PC-9 (cell line): ENCODE measurements at regions not wholly inside any gene's neighbourhood (a gene's known extent, or its start where the extent isn't known, plus 50 kb on each side); places are given as distances from the start of the nearest gene placed in this dataset.

Experiments used
- BruUV-seq: library from RNA; stranded (reverse); fragments of 400-500 nt; replicated peaks from 2 replicates; lab custom pipeline; 2021; lab: Mats Ljungman, UMichigan
- CTCF ChIA-PET: fragments of 300-600 bp; sonication (Branson Sonifier 250); formaldehyde crosslinking; loops from one replicate; lab custom pipeline; 2022; ENCODE audit warnings: antibody characterized with exemption; lab: Charles Lee
- POLR2A ChIA-PET: fragments of 300-600 bp; sonication (Branson Sonifier 250); formaldehyde crosslinking; loops from one replicate; lab custom pipeline; 2022; ENCODE audit warnings: antibody characterized with exemption; ENCODE audit not compliant: unreplicated experiment; lab: Charles Lee
- DNase-seq, 2 experiments: peaks; one replicate each; pipeline versions ENCODE4 v3.0.0 to v3.0.0-alpha.2; 2015 to 2022; ENCODE audit warnings: mixed read lengths in 1 of 2
- H2AFZ ChIP-seq: fragments of 200-600 bp; sonication (generic); 2 replicates; pipeline ENCODE4 v1.8.1; 2017; ENCODE audit warnings: antibody characterized with exemption
- H3F3A ChIP-seq: fragments of 200-600 bp; sonication (generic); 2 replicates; pipeline ENCODE4 v1.8.1; 2017; ENCODE audit warnings: antibody characterized with exemption, mild to moderate bottlenecking, low read depth; ENCODE audit not compliant: insufficient read depth
- H3K27ac ChIP-seq: fragments of 200-600 bp; sonication (generic); 2 replicates; pipeline ENCODE4 v1.6.1; 2016; ENCODE audit warnings: mixed run types
- H3K27me3 ChIP-seq: fragments of 200-600 bp; sonication (generic); 2 replicates; pipeline ENCODE4 v1.6.1; 2016; ENCODE audit warnings: low read depth, mixed run types; ENCODE audit not compliant: insufficient read depth
- H3K36me3 ChIP-seq: fragments of 200-600 bp; sonication (generic); 2 replicates; pipeline ENCODE4 v1.6.1; 2016; ENCODE audit warnings: low read depth, mixed run types
- H3K4me1 ChIP-seq: fragments of 200-600 bp; sonication (generic); replicated peaks from 2 replicates; pipeline ENCODE4 v1.6.1; 2016; ENCODE audit warnings: mixed run types; ENCODE audit not compliant: insufficient read depth
- H3K4me2 ChIP-seq: fragments of 200-600 bp; sonication (generic); 2 replicates; pipeline ENCODE4 v1.6.1; 2017; ENCODE audit warnings: mixed run types
- H3K4me3 ChIP-seq: fragments of 200-600 bp; sonication (generic); 2 replicates; pipeline ENCODE4 v1.6.1; 2016; ENCODE audit warnings: mixed run types
- H3K79me2 ChIP-seq: fragments of 200-600 bp; sonication (generic); 2 replicates; pipeline ENCODE4 v1.6.1; 2017; ENCODE audit warnings: low read depth, mixed run types
- H3K9me2 ChIP-seq: fragments of 200-600 bp; sonication (generic); 2 replicates; pipeline ENCODE4 v1.8.1; 2017; ENCODE audit warnings: mild to moderate bottlenecking; ENCODE audit not compliant: insufficient read depth
- H3K9me3 ChIP-seq: fragments of 200-600 bp; sonication (generic); 2 replicates; pipeline ENCODE4 v1.8.1; 2016; ENCODE audit warnings: low read depth; ENCODE audit not compliant: insufficient read depth
- H4K20me1 ChIP-seq: fragments of 200-600 bp; sonication (generic); 2 replicates; pipeline ENCODE4 v1.8.1; 2017; ENCODE audit not compliant: insufficient read depth
- CTCF ChIP-seq: fragments of 200-600 bp; sonication (generic); conservative IDR thresholded peaks from 2 replicates; pipeline ENCODE4 v1.6.1; 2017; ENCODE audit warnings: mixed run types, antibody characterized with exemption, mild to moderate bottlenecking, moderate library complexity
- EZH2 ChIP-seq: fragments of 200-600 bp; sonication (generic); IDR thresholded peaks from 2 replicates; pipeline ENCODE4 v1.8.0; 2017; ENCODE audit warnings: antibody characterized with exemption, low read depth
- intact Hi-C: fragments of 100-400 bp; cut with micrococcal nuclease; formaldehyde crosslinking; loops from one replicate; pipeline ENCODE4 v1.10.0; 2022; ENCODE audit not compliant: unreplicated experiment

GRCh38 chr1:10856863-10857598 lies 60.6 kb upstream of the CASZ1 start:
- Histone ChIP-seq H3K4me3 (no peak overlapping the region), H3K27ac (no peak overlapping the region), H3K27me3 (no peaks in the 10 kb centered on the region), H3K4me2 (no peak overlapping the region), H4K20me1 (no peaks in the 10 kb centered on the region), H3K79me2 (no peaks in the 10 kb centered on the region), H3K9me2 (no peaks in the 10 kb centered on the region), H3K36me3 (no peaks in the 10 kb centered on the region), H3F3A (no peaks in the 10 kb centered on the region), H3K4me1 (no peaks in the 10 kb centered on the region), H3K9me3 (no peaks in the 10 kb centered on the region), H2AFZ (no peak overlapping the region)
- TF ChIP-seq CTCF (no peak), EZH2 (no peak)
- no peak for DNase-seq
- BruUV-seq: no TSS peak
- ChIA-PET POLR2A (no interaction called here), CTCF (no interaction called here)
- intact Hi-C loops: no loop called here

- Histone ChIP-seq H3K4me1 (no peaks in the 10 kb centered on the region), H3K9me3 (no peaks in the 10 kb centered on the region), H3K36me3 (no peaks in the 10 kb centered on the region), H3K79me2 (no peaks in the 10 kb centered on the region), H3K4me3 (no peak overlapping the region), H3K27ac (no peak overlapping the region), H2AFZ (no peak overlapping the region), H3F3A (no peaks in the 10 kb centered on the region), H3K9me2 (no peaks in the 10 kb centered on the region), H3K27me3 (no peaks in the 10 kb centered on the region), H3K4me2 (no peak overlapping the region), H4K20me1 (no peaks in the 10 kb centered on the region)
- POLR2A ChIA-PET: no interaction called here
- intact Hi-C loops: no loop called here
- CTCF ChIA-PET: no interaction called here
- BruUV-seq: no TSS peak
- TF ChIP-seq CTCF: no peak
- no peak for TF ChIP-seq EZH2
- no peak for DNase-seq
Observed at GRCh38 chr1:10857687-10858086, 61.2 kb upstream of the CASZ1 start.

GRCh38 chr1:10860218-10860617 lies 63.8 kb upstream of the CASZ1 start:
- Histone ChIP-seq H3F3A (no peaks in the 10 kb centered on the region), H3K4me1 (no peaks in the 10 kb centered on the region), H3K4me2 (no peak overlapping the region), H3K27me3 (no peaks in the 10 kb centered on the region), H3K27ac (no peak overlapping the region), H2AFZ (no peak overlapping the region), H3K9me2 (no peaks in the 10 kb centered on the region), H4K20me1 (no peaks in the 10 kb centered on the region), H3K36me3 (no peaks in the 10 kb centered on the region), H3K9me3 (no peaks in the 10 kb centered on the region), H3K4me3 (no peak overlapping the region), H3K79me2 (no peaks in the 10 kb centered on the region)
- ChIA-PET CTCF (no interaction called here), POLR2A (no interaction called here)
- intact Hi-C loops: no loop called here
- BruUV-seq: no TSS peak
- TF ChIP-seq CTCF: no peak
- no peak for TF ChIP-seq EZH2
- DNase-seq: no peak
